ENCODE measurements at regions not wholly inside any gene's neighbourhood (a gene's known extent, or its start where the extent isn't known, plus 50 kb on each side); places are given as distances from the start of the nearest gene placed in this dataset.

DNA sequence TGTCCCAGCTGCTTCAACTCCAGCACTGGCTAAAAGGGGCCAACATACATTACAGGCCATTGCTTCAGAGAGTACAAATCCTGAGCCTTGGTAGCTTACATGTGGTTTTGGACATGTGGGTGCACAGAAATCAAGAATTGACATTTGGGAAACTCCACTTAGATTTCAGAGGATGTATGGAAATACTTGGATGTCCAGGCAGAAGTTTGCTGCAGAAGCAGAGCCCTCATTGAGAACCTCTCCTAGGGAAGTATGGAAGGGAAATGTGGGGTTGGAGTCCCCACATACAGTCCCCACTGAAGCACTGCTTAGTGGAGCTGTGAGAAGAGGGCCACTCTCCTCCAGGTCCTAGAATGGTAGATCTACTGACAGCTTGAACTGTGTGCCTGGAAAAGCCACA lies 218.0 kb upstream of the CWC22 start:
- TF ChIP-seq, protein P1, sequence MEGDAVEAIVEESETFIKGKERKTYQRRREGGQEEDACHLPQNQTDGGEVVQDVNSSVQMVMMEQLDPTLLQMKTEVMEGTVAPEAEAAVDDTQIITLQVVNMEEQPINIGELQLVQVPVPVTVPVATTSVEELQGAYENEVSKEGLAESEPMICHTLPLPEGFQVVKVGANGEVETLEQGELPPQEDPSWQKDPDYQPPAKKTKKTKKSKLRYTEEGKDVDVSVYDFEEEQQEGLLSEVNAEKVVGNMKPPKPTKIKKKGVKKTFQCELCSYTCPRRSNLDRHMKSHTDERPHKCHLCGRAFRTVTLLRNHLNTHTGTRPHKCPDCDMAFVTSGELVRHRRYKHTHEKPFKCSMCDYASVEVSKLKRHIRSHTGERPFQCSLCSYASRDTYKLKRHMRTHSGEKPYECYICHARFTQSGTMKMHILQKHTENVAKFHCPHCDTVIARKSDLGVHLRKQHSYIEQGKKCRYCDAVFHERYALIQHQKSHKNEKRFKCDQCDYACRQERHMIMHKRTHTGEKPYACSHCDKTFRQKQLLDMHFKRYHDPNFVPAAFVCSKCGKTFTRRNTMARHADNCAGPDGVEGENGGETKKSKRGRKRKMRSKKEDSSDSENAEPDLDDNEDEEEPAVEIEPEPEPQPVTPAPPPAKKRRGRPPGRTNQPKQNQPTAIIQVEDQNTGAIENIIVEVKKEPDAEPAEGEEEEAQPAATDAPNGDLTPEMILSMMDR (conservative IDR thresholded peaks at IDR 0.05): no peak
- TF ChIP-seq EZH2 (IDR thresholded peaks at IDR 0.05; ENCODE audit: low read depth): no peak
